Esophagus squamous epithelium (tissue), 4 donors: ENCODE measurements at regions not wholly inside any gene's neighbourhood (a gene's known extent, or its start where the extent isn't known, plus 50 kb on each side); places are given as distances from the start of the nearest gene placed in this dataset.

Source experiments
- POLR2A ChIP-seq, 4 donors: fragments of 450-650 bp; IDR thresholded peaks; one replicate each; pipeline ENCODE4 v1.6.1; 2017; ENCODE audit warnings: antibody characterized with exemption in 4 of 4, mild to moderate bottlenecking in 4 of 4, moderate library complexity in 3 of 4
- TF ChIP-seq, protein P1 (sequence below), 6 experiments: fragments of 450-650 bp in 4 of 6; fragments of 200-600 bp in 2 of 6; sonication (generic) in 2 of 6; IDR thresholded peaks; one replicate each; pipeline ENCODE4 v1.5.1; 2016 to 2019; ENCODE audit warnings: antibody characterized with exemption in 6 of 6, mild to moderate bottlenecking in 4 of 6, moderate library complexity in 4 of 6

DNA sequence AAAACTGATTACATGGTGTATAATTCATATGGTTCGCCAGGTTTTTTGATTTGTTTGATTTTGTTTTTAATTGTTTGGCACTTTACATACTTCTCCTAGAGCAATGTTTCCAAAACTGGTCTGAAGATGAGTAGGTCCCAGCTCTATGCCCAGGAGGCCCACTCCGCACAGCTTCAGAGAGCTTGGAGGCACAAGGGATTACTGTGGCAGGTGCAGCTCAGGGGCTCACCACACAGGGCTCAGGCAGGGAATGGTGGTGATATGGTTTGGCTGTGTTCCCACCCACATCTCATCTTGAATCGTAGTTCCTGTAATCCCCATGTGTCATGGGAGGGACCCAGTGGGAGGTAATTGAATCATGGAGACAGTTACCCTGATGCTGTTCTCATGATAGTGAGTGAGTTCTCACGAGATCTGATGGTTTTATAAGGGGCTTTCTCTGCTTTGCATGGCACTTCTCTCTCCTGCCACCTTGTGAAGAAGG is 296.6 kb downstream of the MED10 start:
- TF ChIP-seq, protein P1, sequence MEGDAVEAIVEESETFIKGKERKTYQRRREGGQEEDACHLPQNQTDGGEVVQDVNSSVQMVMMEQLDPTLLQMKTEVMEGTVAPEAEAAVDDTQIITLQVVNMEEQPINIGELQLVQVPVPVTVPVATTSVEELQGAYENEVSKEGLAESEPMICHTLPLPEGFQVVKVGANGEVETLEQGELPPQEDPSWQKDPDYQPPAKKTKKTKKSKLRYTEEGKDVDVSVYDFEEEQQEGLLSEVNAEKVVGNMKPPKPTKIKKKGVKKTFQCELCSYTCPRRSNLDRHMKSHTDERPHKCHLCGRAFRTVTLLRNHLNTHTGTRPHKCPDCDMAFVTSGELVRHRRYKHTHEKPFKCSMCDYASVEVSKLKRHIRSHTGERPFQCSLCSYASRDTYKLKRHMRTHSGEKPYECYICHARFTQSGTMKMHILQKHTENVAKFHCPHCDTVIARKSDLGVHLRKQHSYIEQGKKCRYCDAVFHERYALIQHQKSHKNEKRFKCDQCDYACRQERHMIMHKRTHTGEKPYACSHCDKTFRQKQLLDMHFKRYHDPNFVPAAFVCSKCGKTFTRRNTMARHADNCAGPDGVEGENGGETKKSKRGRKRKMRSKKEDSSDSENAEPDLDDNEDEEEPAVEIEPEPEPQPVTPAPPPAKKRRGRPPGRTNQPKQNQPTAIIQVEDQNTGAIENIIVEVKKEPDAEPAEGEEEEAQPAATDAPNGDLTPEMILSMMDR (IDR thresholded peaks at IDR 0.05): no peak
- TF ChIP-seq POLR2A (IDR thresholded peaks at IDR 0.05): no peak
